ENCODE measurements at regions not wholly inside any gene's neighbourhood (a gene's known extent, or its start where the extent isn't known, plus 50 kb on each side); places are given as distances from the start of the nearest gene placed in this dataset.

DNA sequence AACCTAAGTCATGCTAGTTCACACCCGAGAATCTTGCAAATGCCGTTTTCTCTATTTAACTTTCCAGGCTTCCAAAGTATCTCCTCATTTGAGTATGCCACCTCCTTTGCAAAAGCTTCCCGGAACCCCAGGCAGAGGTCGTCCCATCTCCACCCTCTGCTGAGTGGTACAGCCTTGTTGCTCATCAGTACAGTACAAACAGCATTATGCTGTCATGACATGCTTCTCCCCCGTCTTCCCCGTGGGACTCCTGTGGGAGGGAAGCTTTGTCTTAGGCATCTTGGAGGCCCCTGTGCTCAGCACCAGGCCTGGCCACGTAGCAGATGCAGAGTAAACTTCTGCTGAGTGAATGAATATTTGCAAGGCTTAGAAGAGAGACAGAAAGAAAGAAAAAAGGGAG is 102.7 kb downstream of the CDCA7 start:
- TF ChIP-seq POLR2A (IDR thresholded peaks at IDR 0.05; ENCODE audit: low read length) (no peak), GATA1 (IDR thresholded peaks at IDR 0.05; ENCODE audit: low read depth, low read length) (no peak)

All from erythroblast (primary cell).